GM13976 (cell line): ENCODE measurements at regions not wholly inside any gene's neighbourhood (a gene's known extent, or its start where the extent isn't known, plus 50 kb on each side); places are given as distances from the start of the nearest gene placed in this dataset.

Experiments
- DNase-seq: peaks from one replicate; pipeline ENCODE4 v3.0.0; 2012; ENCODE audit warnings: low spot score
- in situ Hi-C: fragments of 300-500 bp; cut with MboI; formaldehyde crosslinking; loops from one replicate; pipeline ENCODE4 v1.12.0; 2022; ENCODE audit warnings: low sequenced_read_pairs, mixed read lengths, inconsistent platforms; ENCODE audit not compliant: unreplicated experiment
- TF ChIP-seq, protein P1 (sequence below): IDR thresholded peaks from 2 replicates; pipeline ENCODE4 v1.5.1; 2012; ENCODE audit warnings: borderline replicate concordance, mild to moderate bottlenecking; ENCODE audit not compliant: insufficient read depth; ENCODE audit errors: extremely low read depth, missing control alignments, control extremely low read depth

DNA sequence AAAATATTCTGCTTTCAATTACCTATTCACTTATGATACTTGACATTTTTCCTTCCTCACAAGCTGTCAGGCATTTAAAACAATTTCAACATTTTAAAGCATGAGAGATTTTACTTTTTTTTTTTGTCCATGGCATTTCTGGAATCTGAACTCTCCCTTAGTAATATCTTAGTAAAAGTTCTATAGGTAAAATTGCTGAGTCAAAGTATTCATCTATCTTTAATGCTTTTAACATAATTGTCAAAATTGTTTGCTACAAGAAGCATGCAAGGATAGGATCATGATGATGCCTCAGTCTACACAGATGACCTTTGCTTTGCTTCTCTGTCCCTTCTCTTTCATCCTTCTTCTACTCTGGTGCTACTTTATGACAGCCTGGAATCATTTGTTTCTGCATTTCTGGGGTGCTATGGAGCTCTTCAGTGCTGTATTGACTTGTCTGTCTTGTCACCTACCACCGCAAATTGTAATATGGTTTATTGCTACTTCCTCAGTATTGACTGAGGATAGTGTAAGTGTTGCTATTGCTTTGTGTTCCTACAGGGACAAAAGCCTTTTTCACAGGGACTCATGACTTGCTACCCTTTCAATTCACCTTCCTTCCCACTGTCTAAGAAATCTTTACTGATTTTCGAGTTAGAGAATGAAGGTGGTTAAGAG, 589.8 kb upstream of the ATP2B1 start:
- in situ Hi-C loops: no loop called here
- TF ChIP-seq, protein P1, sequence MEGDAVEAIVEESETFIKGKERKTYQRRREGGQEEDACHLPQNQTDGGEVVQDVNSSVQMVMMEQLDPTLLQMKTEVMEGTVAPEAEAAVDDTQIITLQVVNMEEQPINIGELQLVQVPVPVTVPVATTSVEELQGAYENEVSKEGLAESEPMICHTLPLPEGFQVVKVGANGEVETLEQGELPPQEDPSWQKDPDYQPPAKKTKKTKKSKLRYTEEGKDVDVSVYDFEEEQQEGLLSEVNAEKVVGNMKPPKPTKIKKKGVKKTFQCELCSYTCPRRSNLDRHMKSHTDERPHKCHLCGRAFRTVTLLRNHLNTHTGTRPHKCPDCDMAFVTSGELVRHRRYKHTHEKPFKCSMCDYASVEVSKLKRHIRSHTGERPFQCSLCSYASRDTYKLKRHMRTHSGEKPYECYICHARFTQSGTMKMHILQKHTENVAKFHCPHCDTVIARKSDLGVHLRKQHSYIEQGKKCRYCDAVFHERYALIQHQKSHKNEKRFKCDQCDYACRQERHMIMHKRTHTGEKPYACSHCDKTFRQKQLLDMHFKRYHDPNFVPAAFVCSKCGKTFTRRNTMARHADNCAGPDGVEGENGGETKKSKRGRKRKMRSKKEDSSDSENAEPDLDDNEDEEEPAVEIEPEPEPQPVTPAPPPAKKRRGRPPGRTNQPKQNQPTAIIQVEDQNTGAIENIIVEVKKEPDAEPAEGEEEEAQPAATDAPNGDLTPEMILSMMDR: no peak
- no peak for DNase-seq

DNA sequence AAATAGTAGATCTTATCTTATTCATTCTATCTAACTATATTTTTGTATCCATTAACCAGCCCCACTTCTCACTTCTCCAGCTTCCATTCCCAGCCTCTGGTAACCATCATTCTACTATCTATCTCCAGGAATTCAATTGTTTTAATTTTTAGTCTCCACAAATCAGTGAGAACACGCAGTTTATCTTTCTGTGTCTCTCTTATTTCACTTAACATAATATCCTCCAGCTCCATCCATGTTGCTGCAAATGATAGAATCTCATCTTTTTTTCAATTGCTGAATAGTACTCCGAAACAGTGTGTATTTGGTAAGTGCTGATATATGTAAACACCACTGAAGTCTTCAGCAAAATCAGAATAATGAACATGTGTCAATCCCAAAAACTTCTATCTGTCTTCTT, 587.2 kb upstream of the ATP2B1 start:
- DNase-seq: no peak
- TF ChIP-seq, protein P1: no peak
- in situ Hi-C loops: no loop called here

DNA sequence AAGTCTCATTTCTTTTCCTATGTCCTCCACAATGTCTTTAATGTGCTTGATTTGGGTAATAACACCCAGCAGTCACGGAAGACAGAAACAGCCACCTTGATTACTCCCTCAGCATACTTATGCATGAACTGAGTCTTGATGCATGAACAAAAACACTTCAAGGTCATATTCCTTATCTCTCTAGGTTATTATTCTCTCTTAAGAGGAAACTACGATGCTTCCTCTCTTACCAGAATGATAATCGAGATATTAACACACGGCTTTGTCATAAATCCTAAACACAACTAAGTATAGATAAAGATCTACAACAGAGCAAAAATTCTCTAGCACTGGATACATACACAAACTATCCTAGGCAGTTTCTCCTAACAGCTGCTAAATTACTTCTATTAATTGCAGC, 583.5 kb upstream of the ATP2B1 start:
- no peak for DNase-seq
- in situ Hi-C loops: no loop called here
- TF ChIP-seq, protein P1: no peak

DNA sequence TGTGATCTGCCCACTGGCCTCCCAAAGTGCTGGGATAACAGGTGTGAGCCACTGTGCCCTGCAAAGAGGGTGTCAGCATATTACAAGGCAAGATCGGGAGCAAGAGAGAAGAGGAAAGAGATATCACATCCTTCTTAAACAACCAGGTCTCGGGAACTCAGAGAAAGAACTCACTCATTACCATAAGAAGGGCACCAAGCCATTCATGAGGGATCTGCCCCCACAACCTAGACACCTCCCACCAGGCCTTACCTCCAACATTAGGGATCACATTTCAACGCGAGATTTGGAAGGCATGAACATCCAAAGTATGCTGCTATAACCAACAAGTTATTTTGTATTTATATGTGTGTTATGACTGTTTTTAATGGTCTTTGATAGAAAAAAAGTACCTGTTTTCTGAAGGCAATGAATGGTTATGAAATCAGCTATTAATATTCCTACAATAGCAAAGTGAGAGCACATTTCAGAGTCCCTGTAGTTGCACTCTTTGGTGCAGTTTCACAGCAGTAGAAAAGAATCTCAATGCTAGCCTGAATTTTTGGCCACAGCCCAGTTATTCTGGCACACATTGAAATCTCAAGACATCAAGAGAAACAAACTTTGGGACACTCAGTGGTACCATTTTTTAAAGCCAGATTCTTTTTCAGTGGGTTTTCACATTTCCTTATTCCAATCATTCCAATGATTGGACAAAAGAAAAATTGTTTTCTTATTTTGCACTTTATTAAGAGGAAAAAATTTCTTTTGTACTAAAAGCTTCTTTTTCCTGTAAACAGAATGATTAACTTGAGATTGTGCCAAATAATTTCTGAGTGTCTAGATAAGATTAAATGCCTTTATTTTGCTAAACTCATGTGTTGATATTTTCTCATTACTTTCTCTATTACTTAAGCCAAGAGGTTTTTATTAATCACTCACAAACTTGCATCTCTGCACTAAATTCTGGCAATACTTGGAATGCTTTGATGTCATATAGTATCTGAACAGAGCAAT, 582.6 kb upstream of the ATP2B1 start:
- TF ChIP-seq, protein P1: no peak
- in situ Hi-C loops: no loop called here
- DNase-seq: no peak

DNA sequence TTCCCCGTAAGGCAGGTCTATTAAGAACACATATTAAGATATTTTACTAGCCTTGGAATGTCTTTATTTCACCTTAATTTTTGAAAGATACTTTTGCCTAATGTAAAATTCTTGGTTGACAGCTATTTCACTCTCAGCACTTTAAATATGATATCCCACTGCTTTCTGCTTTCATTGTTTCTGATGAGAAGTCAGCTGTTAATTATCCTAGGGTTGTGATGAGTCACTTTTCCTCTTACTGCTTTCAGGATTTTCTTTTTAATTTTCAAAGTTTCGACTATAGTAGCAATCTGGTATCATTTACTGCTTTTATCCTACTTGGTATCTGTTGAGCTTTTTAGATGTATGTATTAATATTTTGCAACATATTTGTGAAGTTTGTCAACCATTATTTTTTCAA, 578.9 kb upstream of the ATP2B1 start:
- in situ Hi-C loops: no loop called here
- DNase-seq: no peak
- TF ChIP-seq, protein P1: no peak

DNA sequence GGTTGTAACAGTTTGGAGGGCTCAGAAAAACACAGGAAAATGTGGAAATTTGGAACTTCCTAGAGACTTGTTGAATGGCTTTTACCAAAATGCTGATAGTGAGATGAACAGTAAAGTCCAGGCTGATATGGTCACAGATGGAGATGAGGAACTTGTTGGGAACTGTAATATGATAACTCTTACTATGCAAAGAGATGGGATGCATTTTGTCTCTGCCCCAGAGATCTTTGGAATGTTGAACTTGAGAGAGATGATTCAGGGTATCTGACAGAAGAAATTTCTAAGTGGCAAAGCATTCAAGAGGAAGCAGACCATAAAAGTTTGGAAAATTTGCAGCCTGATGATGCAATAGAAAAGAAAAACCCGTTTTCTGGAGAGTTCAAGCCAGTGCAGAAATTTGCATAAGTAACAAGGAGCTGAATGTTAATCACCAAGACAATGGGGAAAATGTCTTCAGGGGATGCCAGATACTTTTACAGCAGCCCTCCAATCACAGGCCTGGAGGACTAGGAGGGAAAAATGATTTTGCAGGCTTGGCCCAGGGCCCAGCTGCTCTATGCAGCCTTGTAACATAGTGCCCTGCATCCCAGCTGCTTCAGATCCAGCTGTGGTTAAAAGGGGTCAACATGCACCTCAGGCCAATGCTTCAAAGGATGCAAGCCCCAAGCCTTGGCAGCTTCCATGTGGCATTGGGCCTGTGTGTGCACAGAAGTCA, 572.7 kb upstream of the ATP2B1 start:
- TF ChIP-seq, protein P1: no peak
- in situ Hi-C loops: no loop called here

More for the DNA sequence above, 572.7 kb upstream of the ATP2B1 start:
- DNase-seq: no peak
